GM12878 (cell line): ENCODE measurements at regions not wholly inside any gene's neighbourhood (a gene's known extent, or its start where the extent isn't known, plus 50 kb on each side); places are given as distances from the start of the nearest gene placed in this dataset.

Experiments
- ATAC-seq: fragments of 200-7000 bp; cut with Tn5 transposase; 3 replicates; pipeline ENCODE4 v1.9.1; 2020; ENCODE audit warnings: mild to moderate bottlenecking, moderate library complexity
- BruUV-seq: library from RNA; stranded (reverse); fragments of 400-500 nt; replicated peaks from 2 replicates; lab custom pipeline; 2021; lab: Mats Ljungman, UMichigan
- CTCF ChIA-PET: fragments of 300-600 bp; sonication (Branson Sonifier 250); formaldehyde crosslinking; extraction: SDS; loops from one replicate; lab custom pipeline; 2021; ENCODE audit warnings: inconsistent platforms; lab: Yijun Ruan, JAX
- POLR2A ChIA-PET: fragments of 350-600 bp; formaldehyde crosslinking; extraction: SDS; loops from one replicate; lab custom pipeline; 2021; ENCODE audit warnings: inconsistent platforms; lab: Charles Lee
- RAD21 ChIA-PET: fragments of 300-600 bp; sonication (Branson Sonifier 250); formaldehyde crosslinking; loops from one replicate; lab custom pipeline; 2023; ENCODE audit warnings: antibody characterized with exemption; ENCODE audit not compliant: unreplicated experiment; lab: Charles Lee
- SMC1A ChIA-PET: fragments of 300-600 bp; sonication (Branson Sonifier 250); formaldehyde crosslinking; loops from one replicate; lab custom pipeline; 2023; ENCODE audit not compliant: unreplicated experiment, uncharacterized antibody; lab: Charles Lee
- DNase-seq: peaks from one replicate; pipeline ENCODE4 v3.0.0-alpha.2; 2011; ENCODE audit warnings: low read depth, low spot score
- FAIRE-seq: peaks from 3 replicates; lab custom pipeline; 2011; peaks lifted over from hg19 to GRCh38; lab: Jason Lieb, UNC
- H2AFZ ChIP-seq: 2 replicates; pipeline ENCODE4 v1.6.0; 2011; ENCODE audit warnings: low read depth, low read length, control low read depth; ENCODE audit not compliant: control insufficient read depth
- H3K27ac ChIP-seq: 2 replicates; pipeline ENCODE4 v1.5.1; 2011; ENCODE audit warnings: control low read depth; ENCODE audit not compliant: control insufficient read depth, insufficient read depth
- H3K27me3 ChIP-seq, 2 experiments: replicated peaks in 1 of 2; 2 replicates each; pipeline versions ENCODE4 v1.6.0 to v1.6.1; 2011; ENCODE audit warnings: low read length in 1 of 2; ENCODE audit not compliant: control insufficient read depth in 2 of 2, insufficient read depth in 2 of 2
- H3K36me3 ChIP-seq, 2 experiments: 2 replicates each; pipeline ENCODE4 v1.5.1; 2011; ENCODE audit warnings: low read length in 1 of 2; ENCODE audit not compliant: control insufficient read depth in 2 of 2, insufficient read depth in 2 of 2
- H3K4me1 ChIP-seq: 2 replicates; pipeline ENCODE4 v1.6.1; 2011; ENCODE audit warnings: mild to moderate bottlenecking, low read length, moderate library complexity, mixed read lengths; ENCODE audit not compliant: control insufficient read depth, insufficient read depth
- H3K4me2 ChIP-seq: 2 replicates; pipeline ENCODE4 v1.6.0; 2011; ENCODE audit warnings: control low read depth; ENCODE audit not compliant: control insufficient read depth, insufficient read depth
- H3K4me3 ChIP-seq: fragments of 200-600 bp; sonication (generic); 2 replicates; pipeline ENCODE4 v1.5.1; 2016
- H3K79me2 ChIP-seq: 2 replicates; pipeline ENCODE4 v1.6.0; 2011; ENCODE audit warnings: low read length; ENCODE audit not compliant: control insufficient read depth, insufficient read depth
- H3K9ac ChIP-seq: 2 replicates; pipeline ENCODE4 v1.8.0; 2011; ENCODE audit warnings: low read length, control low read depth, mixed read lengths; ENCODE audit not compliant: control insufficient read depth, insufficient read depth
- H3K9me3 ChIP-seq: replicated peaks from 3 replicates; pipeline ENCODE4 v1.5.1; 2011; ENCODE audit warnings: mild to moderate bottlenecking, low read length; ENCODE audit not compliant: control insufficient read depth, insufficient read depth
- H4K20me1 ChIP-seq: 2 replicates; pipeline ENCODE4 v1.6.0; 2011; ENCODE audit not compliant: control insufficient read depth, insufficient read depth
- CBX3 ChIP-seq: fragments of 200-600 bp; sonication (generic); IDR thresholded peaks from 2 replicates; pipeline ENCODE4 v1.6.1; 2016; ENCODE audit warnings: low read depth, borderline replicate concordance
- FOS ChIP-seq: IDR thresholded peaks from 3 replicates; pipeline ENCODE4 v1.6.1; 2011; ENCODE audit warnings: borderline replicate concordance; ENCODE audit not compliant: insufficient read length; ENCODE audit errors: extremely low read depth
- RAD21 ChIP-seq: IDR thresholded peaks from 2 replicates; pipeline ENCODE4 v1.6.1; 2011; ENCODE audit warnings: mild to moderate bottlenecking, low read depth, low read length, moderate library complexity; ENCODE audit not compliant: insufficient read depth
- SMC3 ChIP-seq: IDR thresholded peaks from 2 replicates; pipeline ENCODE4 v1.6.1; 2011; ENCODE audit warnings: low read length, improper control_type of control experiment, borderline replicate concordance
- ZNF592 ChIP-seq: fragments of 450-650 bp; IDR thresholded peaks from 2 replicates; pipeline ENCODE4 v1.6.1; 2017; ENCODE audit warnings: mild to moderate bottlenecking, moderate library complexity
- WGBS: methylation state at CpG from one replicate; pipeline ENCODE4 v1.1.6; 2016; ENCODE audit warnings: low lambda C conversion rate; ENCODE audit not compliant: insufficient replicate concordance, insufficient coverage; ENCODE audit errors: missing lambda C conversion rate; 5-methylcytosine and 5-hydroxymethylcytosine counted together
- in situ Hi-C: fragments of 300-500 bp; cut with MboI; formaldehyde crosslinking; loops from 9 replicates; pipeline ENCODE4 v1.14.3; 2018; ENCODE audit warnings: mixed read lengths
- intact Hi-C: fragments of 100-400 bp; cut with micrococcal nuclease; formaldehyde crosslinking; loops from one replicate; pipeline ENCODE4 v1.14.2; 2022; ENCODE audit not compliant: unreplicated experiment
- TF ChIP-seq, protein P1 (sequence below), 3 experiments: IDR thresholded peaks in 2 of 3; conservative IDR thresholded peaks in 1 of 3; 2 replicates each; pipeline ENCODE4 v1.5.1; 2011; ENCODE audit warnings: low read depth in 3 of 3, low read length in 3 of 3, mild to moderate bottlenecking in 3 of 3, control low read depth in 2 of 3, moderate library complexity in 2 of 3, inconsistent platforms in 1 of 3, mixed read lengths in 1 of 3; ENCODE audit not compliant: control insufficient read depth in 2 of 3, insufficient read depth in 1 of 3; ENCODE audit errors: extremely low read depth in 1 of 3

DNA sequence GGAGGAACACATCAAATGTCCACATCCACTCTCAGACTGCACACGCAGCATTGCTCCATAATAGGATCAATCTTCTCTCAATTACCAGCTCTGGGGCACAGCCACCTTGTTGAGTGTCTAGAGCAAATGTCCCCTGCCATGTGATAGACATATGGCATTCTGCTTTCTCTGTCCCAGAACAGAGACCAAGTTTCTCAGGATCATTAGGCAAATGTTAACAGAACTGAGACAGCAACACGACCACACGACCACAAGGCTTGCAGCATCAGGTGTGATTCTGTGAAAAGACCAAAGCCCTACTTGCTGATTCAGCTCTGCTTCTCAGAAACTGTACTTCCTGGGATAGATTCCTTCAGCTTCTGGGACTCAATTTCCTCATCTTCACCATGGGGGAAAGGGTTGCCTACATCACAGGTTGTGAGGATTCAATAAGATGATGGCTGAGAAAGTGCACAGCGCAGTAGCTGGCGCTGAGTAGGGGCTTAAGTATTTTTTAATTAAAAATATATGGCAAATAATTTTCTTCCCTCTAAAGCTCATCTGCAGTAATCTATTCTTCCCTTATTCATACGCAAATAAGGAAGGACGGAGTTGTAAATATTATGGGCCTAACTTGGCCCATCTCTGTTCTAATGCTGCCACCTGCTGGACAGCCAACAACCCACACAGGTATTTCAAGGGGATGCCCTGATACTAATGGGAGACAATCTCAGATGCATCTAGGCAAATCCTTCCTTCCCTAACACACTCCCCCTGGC lies 54.3 kb upstream of the USP47 start (continued):
- TF ChIP-seq SMC3 (peak; percentile 89), FOS (no peak), ZNF592 (peak; percentile 68; the same call in 1 of the 2 replicates)

- no peaks in the 10 kb centered on the region for H3K4me1 ChIP-seq
- ChIA-PET CTCF (interaction anchor here (0.8 to 3.9 kb wide), 22 partner anchors 10 to 852 kb away, joined by 3 to 99 read pairs (median 7); partner anchors contain the start of gene GALNT18), SMC1A (interaction anchor here (1.0 to 3.3 kb wide), 11 partner anchors 11 to 759 kb away, joined by 3 to 37 read pairs (median 4); no protein-coding TSS in a partner anchor), POLR2A (no interaction called here), RAD21 (interaction anchor here (0.6 to 2.7 kb wide), 10 partner anchors 63 to 994 kb away, joined by 3 to 42 read pairs (median 8); partner anchors contain the start of gene GALNT18)
- no peaks in the 10 kb centered on the region for H3K79me2 ChIP-seq
- H3K9ac ChIP-seq = no peak overlapping the region
- no peaks in the 10 kb centered on the region for H3K36me3 ChIP-seq
- in situ Hi-C loops (loop anchor here (5.0 to 25.0 kb wide), 4 partner anchors 501 to 994 kb away; no protein-coding TSS in a partner anchor), intact Hi-C loops (loop anchor here (1.0 to 10.0 kb wide), 9 partner anchors 164 to 994 kb away; partner anchors contain the start of gene GALNT18)
- BruUV-seq = no TSS peak
- no peaks in the 10 kb centered on the region for H4K20me1 ChIP-seq
- H3K27me3 ChIP-seq = no peaks in the 10 kb centered on the region
- H3K4me3 ChIP-seq = no peak overlapping the region
- ATAC-seq = peak; percentile 53; the same call in 2 of the 3 replicates
- TF ChIP-seq CBX3 (no peak), RAD21 (peak; percentile 12; the same call in 1 of the 2 replicates)
- TF ChIP-seq, protein P1, sequence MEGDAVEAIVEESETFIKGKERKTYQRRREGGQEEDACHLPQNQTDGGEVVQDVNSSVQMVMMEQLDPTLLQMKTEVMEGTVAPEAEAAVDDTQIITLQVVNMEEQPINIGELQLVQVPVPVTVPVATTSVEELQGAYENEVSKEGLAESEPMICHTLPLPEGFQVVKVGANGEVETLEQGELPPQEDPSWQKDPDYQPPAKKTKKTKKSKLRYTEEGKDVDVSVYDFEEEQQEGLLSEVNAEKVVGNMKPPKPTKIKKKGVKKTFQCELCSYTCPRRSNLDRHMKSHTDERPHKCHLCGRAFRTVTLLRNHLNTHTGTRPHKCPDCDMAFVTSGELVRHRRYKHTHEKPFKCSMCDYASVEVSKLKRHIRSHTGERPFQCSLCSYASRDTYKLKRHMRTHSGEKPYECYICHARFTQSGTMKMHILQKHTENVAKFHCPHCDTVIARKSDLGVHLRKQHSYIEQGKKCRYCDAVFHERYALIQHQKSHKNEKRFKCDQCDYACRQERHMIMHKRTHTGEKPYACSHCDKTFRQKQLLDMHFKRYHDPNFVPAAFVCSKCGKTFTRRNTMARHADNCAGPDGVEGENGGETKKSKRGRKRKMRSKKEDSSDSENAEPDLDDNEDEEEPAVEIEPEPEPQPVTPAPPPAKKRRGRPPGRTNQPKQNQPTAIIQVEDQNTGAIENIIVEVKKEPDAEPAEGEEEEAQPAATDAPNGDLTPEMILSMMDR (IDR thresholded peaks at IDR 0.05 in 2 of 3, conservative IDR thresholded peaks at IDR 0.05 in 1 of 3; ENCODE audit: control insufficient read depth in 2 of 3, extremely low read depth in 1 of 3, insufficient read depth in 1 of 3, low read depth in 3 of 3, low read length in 3 of 3) = peak in 2 of 3 experiments; percentile 22 to 30; a peak in 4 of 6 replicates
- FAIRE-seq = no peak
- no peak overlapping the region for H2AFZ ChIP-seq
- no peaks in the 10 kb centered on the region for H3K9me3 ChIP-seq
- H3K4me2 ChIP-seq = no peak overlapping the region
- no peak for DNase-seq
- WGBS = 59% methylated on average over 4 of the region's 4 CpGs
- no peak overlapping the region for H3K27ac ChIP-seq
These were observed 55.0 kb upstream of the USP47 start for GRCh38 chr11:11786771-11787170.
